HEK293T (cell line): ENCODE measurements at regions not wholly inside any gene's neighbourhood (a gene's known extent, or its start where the extent isn't known, plus 50 kb on each side); places are given as distances from the start of the nearest gene placed in this dataset.

ENCODE experiments used
- CTCF ChIA-PET: fragments of 350-600 bp; formaldehyde crosslinking; extraction: SDS; loops from one replicate; lab custom pipeline; 2021; ENCODE audit warnings: antibody characterized with exemption, inconsistent platforms; lab: Yijun Ruan, JAX
- POLR2A ChIA-PET: fragments of 350-600 bp; formaldehyde crosslinking; extraction: SDS; loops from one replicate; lab custom pipeline; 2020; ENCODE audit warnings: antibody characterized with exemption, inconsistent platforms; lab: Yijun Ruan, JAX
- DNase-seq: peaks from one replicate; pipeline ENCODE4 v3.0.0; 2012; ENCODE audit warnings: mixed read lengths; ENCODE audit errors: extremely low spot score
- ARNT ChIP-seq: fragments of 450-650 bp; IDR thresholded peaks from 2 replicates; pipeline ENCODE4 v1.6.1; 2017; ENCODE audit warnings: mild to moderate bottlenecking
- BHLHE40 ChIP-seq: fragments of 450-650 bp; IDR thresholded peaks from 2 replicates; pipeline ENCODE4 v1.6.1; 2016; ENCODE audit warnings: mild to moderate bottlenecking, moderate library complexity, borderline replicate concordance
- CTBP1 ChIP-seq: fragments of 450-650 bp; IDR thresholded peaks from 2 replicates; pipeline ENCODE4 v1.6.1; 2016; ENCODE audit warnings: borderline replicate concordance
- ELF4 ChIP-seq: fragments of 450-650 bp; IDR thresholded peaks from 2 replicates; pipeline ENCODE4 v1.6.1; 2017; ENCODE audit warnings: antibody characterized with exemption
- FOXA1 ChIP-seq: fragments of 450-650 bp; IDR thresholded peaks from 2 replicates; pipeline ENCODE4 v1.6.1; 2016; ENCODE audit warnings: mild to moderate bottlenecking
- FOXK2 ChIP-seq: fragments of 450-650 bp; IDR thresholded peaks from 2 replicates; pipeline ENCODE4 v1.6.1; 2016; ENCODE audit warnings: mild to moderate bottlenecking
- FOXM1 ChIP-seq: fragments of 450-650 bp; IDR thresholded peaks from 2 replicates; pipeline ENCODE4 v1.6.1; 2017; ENCODE audit warnings: mild to moderate bottlenecking, borderline replicate concordance
- HDGF ChIP-seq: fragments of 450-650 bp; IDR thresholded peaks from 2 replicates; pipeline ENCODE4 v1.6.1; 2017; ENCODE audit warnings: antibody characterized with exemption, borderline replicate concordance
- L3MBTL2 ChIP-seq: fragments of 450-650 bp; conservative IDR thresholded peaks from 2 replicates; pipeline ENCODE4 v1.6.1; 2016; ENCODE audit warnings: mild to moderate bottlenecking
- LEF1 ChIP-seq: fragments of 450-650 bp; IDR thresholded peaks from 2 replicates; pipeline ENCODE4 v1.6.1; 2017; ENCODE audit warnings: mild to moderate bottlenecking, borderline replicate concordance
- NFRKB ChIP-seq: fragments of 450-650 bp; IDR thresholded peaks from 2 replicates; pipeline ENCODE4 v1.6.1; 2016; ENCODE audit warnings: mild to moderate bottlenecking, moderate library complexity
- SP1 ChIP-seq: fragments of 450-650 bp; IDR thresholded peaks from 2 replicates; pipeline ENCODE4 v1.6.1; 2017
- SUZ12 ChIP-seq: fragments of 450-650 bp; IDR thresholded peaks from 2 replicates; pipeline ENCODE4 v1.6.1; 2016; ENCODE audit warnings: mild to moderate bottlenecking
- TARDBP ChIP-seq: fragments of 450-650 bp; IDR thresholded peaks from 2 replicates; pipeline ENCODE4 v1.6.1; 2016
- ZNF384 ChIP-seq: fragments of 450-650 bp; IDR thresholded peaks from 2 replicates; pipeline ENCODE4 v1.6.1; 2016
- TF ChIP-seq, protein P1 (sequence below): fragments of 450-650 bp; IDR thresholded peaks from 2 replicates; pipeline ENCODE4 v1.6.1; 2016

DNA sequence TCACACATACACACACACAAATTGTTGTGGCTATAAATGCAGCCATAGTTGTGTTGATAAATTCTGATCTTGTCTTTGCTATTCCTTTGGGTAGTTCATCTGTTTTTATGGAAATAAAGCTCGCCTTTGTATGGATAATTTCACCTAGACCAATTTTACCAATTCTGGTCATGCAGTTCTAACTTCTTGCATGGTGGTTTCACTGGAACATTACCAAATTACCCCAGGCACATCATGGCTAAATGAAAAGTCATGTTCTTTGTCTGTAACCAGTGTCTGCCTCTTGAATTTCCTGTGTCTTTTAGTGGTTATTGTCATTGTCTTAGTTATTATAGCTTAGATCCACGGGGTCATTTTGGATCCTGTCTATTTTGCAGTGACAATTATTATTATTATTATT, 50.3 kb upstream of the TMC1 start:
- POLR2A ChIA-PET: no interaction called here

DNA sequence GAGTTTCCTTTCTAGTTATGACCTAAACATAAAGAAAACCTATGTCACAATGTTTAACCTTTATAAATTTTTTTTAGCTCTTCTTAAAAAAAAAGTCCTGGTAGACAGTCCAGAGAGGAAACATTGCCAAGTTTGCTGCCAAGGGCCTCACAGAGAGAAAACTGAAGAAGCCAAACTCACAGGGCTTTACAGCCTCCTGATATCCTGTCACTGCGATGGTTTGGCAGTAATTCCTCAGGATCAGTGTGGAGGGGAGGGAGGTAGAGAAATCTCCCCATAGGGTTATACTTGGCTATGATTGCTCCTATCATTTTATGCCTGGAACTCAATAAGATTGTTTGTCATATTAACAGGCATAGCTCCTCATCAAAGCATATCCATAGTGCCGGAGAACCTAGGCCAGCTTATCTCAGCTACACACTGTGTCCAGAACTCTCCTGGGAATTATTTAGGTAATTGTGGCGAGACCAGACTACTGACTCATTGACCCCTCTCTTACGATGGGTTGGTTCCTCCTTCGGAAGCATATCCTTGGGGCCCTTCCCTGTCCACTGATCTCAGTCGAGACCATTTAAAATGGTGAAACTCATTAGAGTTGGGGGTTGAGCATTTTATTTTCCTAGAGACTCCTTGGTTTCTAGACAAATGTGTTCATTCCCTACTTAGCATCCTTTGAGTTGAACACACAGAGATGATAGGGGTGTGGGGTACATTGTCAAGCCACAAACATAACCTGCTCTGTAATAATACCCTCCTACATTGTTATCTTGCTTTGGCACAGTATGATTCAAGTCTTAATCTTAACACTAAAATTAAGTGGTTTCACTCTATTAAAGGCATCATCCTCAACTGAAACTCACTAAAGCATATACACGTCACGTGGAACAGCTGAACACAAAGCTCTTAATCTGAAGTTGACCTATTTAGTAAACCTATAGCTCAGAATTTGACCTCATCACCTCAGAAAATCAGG, 53.4 kb upstream of the TMC1 start:
- POLR2A ChIA-PET: no interaction called here
- CTCF ChIA-PET: interaction anchor here (0.7 kb wide), 1 partner anchor 65 kb away, joined by 3 read pairs; no protein-coding TSS in a partner anchor
- DNase-seq: no peak
- TF ChIP-seq ZNF384 (no peak), LEF1 (no peak), FOXK2 (no peak), HDGF (no peak), SUZ12 (no peak), CTBP1 (no peak), NFRKB (no peak), BHLHE40 (no peak), TARDBP (no peak)
- TF ChIP-seq, protein P1, sequence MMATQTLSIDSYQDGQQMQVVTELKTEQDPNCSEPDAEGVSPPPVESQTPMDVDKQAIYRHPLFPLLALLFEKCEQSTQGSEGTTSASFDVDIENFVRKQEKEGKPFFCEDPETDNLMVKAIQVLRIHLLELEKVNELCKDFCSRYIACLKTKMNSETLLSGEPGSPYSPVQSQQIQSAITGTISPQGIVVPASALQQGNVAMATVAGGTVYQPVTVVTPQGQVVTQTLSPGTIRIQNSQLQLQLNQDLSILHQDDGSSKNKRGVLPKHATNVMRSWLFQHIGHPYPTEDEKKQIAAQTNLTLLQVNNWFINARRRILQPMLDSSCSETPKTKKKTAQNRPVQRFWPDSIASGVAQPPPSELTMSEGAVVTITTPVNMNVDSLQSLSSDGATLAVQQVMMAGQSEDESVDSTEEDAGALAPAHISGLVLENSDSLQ: no peak

More for the DNA sequence above, 50.3 kb upstream of the TMC1 start:
- CTCF ChIA-PET: no interaction called here
- DNase-seq: no peak
- TF ChIP-seq LEF1 (no peak), ZNF384 (no peak), NFRKB (no peak)

DNA sequence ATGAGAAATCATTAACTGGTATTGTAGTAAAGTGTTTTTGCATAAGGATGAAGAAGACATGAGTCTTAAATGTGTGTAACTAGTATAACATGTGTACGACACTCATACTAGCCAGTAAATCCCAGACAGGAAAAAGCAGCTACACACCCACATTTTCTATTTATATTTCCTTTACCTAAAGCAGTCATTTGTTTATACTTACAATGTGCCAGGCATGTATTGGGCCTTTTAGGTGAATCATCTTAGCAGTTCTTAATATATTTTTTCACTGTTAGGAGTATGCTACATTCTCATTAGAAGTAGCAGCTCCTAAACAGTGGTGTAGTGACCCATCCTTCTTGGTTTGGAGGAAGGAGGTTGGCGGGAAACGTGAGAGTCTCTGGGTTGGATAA, 55.8 kb upstream of the TMC1 start:
- POLR2A ChIA-PET: no interaction called here
- CTCF ChIA-PET: interaction anchor here (0.6 kb wide), 1 partner anchor 615 kb away, joined by 6 read pairs; no protein-coding TSS in a partner anchor
- TF ChIP-seq FOXM1 (no peak), ARNT (no peak), CTBP1 (no peak), SP1 (no peak), HDGF (no peak), TARDBP (no peak), FOXK2 (no peak), ZNF384 (no peak), BHLHE40 (no peak), L3MBTL2 (no peak), ELF4 (no peak), LEF1 (no peak)
- TF ChIP-seq, protein P1: no peak

DNA sequence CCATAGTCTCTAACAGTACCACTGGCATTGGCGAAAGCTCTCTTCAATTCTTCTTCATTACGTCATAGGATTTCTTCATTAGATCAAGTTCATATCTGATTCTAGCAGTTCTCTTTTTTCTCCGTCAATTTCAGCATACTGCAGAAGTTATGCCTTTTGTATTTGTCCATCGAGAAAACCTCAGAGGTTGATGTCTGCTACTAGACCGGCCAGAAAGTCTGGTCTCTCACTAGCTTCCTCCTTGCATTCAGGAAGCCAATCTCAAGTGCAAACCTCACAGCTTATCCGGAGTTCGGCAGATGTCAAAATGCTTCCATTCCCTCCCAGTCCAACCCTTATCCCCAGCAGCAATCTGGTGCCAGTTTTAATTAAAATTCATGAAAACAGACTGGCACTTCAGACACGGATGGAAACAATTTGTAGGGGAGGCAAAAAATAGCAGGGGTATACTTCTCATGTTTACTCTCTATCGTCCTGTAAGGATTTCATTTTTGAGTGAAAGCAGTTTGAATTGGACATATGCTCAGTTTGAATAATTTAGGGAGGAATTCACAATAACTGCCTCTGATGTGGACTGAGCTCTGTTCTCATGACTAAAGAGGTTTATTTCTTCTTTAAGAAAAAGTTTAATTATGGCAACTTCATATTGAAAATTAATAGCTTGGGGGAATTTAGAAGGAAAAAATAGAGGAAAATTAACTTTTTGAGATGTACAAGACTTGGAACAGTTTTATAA, 56.4 kb upstream of the TMC1 start:
- POLR2A ChIA-PET: no interaction called here

More for the DNA sequence above, 55.8 kb upstream of the TMC1 start:
- no peak for DNase-seq

DNA sequence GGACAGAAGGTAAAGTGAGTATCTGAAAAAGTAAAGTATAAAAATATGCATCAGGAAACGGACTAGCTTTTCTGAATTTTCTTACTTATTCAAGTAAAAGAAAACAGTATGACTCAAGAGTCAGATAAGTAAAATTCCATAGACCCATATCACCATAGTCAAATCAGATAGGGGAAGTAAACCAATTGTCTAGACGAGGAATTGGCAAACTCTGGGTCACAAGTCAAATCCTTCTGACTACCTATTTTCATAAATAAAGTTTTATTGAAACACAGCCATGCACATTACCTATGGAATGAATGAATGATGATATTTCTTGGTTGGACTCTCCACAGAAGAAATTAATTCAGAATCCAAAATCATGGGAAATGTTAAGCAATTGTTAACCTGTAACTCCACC, 59.1 kb upstream of the TMC1 start:
- no peak for TF ChIP-seq TARDBP
- no peak for TF ChIP-seq ZNF384
- TF ChIP-seq FOXK2: no peak
- no peak for TF ChIP-seq L3MBTL2
- TF ChIP-seq LEF1: no peak
- TF ChIP-seq SP1: no peak
- no peak for TF ChIP-seq FOXM1
- TF ChIP-seq ELF4: no peak

More for the DNA sequence above, 56.4 kb upstream of the TMC1 start:
- DNase-seq: no peak
- TF ChIP-seq NFRKB (no peak), FOXM1 (no peak), L3MBTL2 (no peak), FOXA1 (no peak), LEF1 (no peak), ZNF384 (no peak), ARNT (no peak), SP1 (no peak), BHLHE40 (no peak), HDGF (no peak), ELF4 (no peak), FOXK2 (no peak), TARDBP (no peak), CTBP1 (no peak)
- TF ChIP-seq, protein P1: no peak
- CTCF ChIA-PET: interaction anchor here (0.9 kb wide), 1 partner anchor 168 kb away, joined by 4 read pairs; no protein-coding TSS in a partner anchor

More for the DNA sequence above, 59.1 kb upstream of the TMC1 start:
- DNase-seq: no peak
- ChIA-PET CTCF (no interaction called here), POLR2A (no interaction called here)
